ENCODE measurements at regions not wholly inside any gene's neighbourhood (a gene's known extent, or its start where the extent isn't known, plus 50 kb on each side); places are given as distances from the start of the nearest gene placed in this dataset.

- TF ChIP-seq CTCF (conservative IDR thresholded peaks at IDR 0.05; ENCODE audit: control insufficient read depth, insufficient read depth, low read depth, low read length): no peak
- DNase-seq (ENCODE audit: low read depth): no peak
- H3K4me3 ChIP-seq (ENCODE audit: control insufficient read depth, low read depth, low read length): no peak overlapping the region
Observed at GRCh38 chr13:106377931-106378662, 157.4 kb downstream of the EFNB2 start.

GRCh38 chr13:106377341-106377740 lies 158.1 kb downstream of the EFNB2 start:
- DNase-seq (ENCODE audit: low read depth): no peak
- H3K4me3 ChIP-seq (ENCODE audit: control insufficient read depth, low read depth, low read length): no peak overlapping the region
- TF ChIP-seq CTCF (conservative IDR thresholded peaks at IDR 0.05; ENCODE audit: control insufficient read depth, insufficient read depth, low read depth, low read length): no peak

- peak; percentile 98 for DNase-seq (ENCODE audit: low read depth)
- H3K4me3 ChIP-seq (ENCODE audit: control insufficient read depth, low read depth, low read length): peak overlapping the region; percentile 19
- peak; percentile 54 for TF ChIP-seq CTCF (conservative IDR thresholded peaks at IDR 0.05; ENCODE audit: control insufficient read depth, insufficient read depth, low read depth, low read length)
Observed at GRCh38 chr13:106376401-106377112, 158.9 kb downstream of the EFNB2 start.

- TF ChIP-seq CTCF (conservative IDR thresholded peaks at IDR 0.05; ENCODE audit: control insufficient read depth, insufficient read depth, low read depth, low read length): no peak
Observed at GRCh38 chr13:106375085-106375484, 160.4 kb downstream of the EFNB2 start.

GRCh38 chr13:106374631-106375030 lies 160.8 kb downstream of the EFNB2 start:
- TF ChIP-seq CTCF (conservative IDR thresholded peaks at IDR 0.05; ENCODE audit: control insufficient read depth, insufficient read depth, low read depth, low read length): no peak
- DNase-seq (ENCODE audit: low read depth): no peak
- no peak overlapping the region for H3K4me3 ChIP-seq (ENCODE audit: control insufficient read depth, low read depth, low read length)

More at GRCh38 chr13:106375085-106375484, 160.4 kb downstream of the EFNB2 start:
- H3K4me3 ChIP-seq (ENCODE audit: control insufficient read depth, low read depth, low read length): no peak overlapping the region
- DNase-seq (ENCODE audit: low read depth): no peak

- no peak for TF ChIP-seq CTCF (conservative IDR thresholded peaks at IDR 0.05; ENCODE audit: control insufficient read depth, insufficient read depth, low read depth, low read length)
- DNase-seq (ENCODE audit: low read depth): peak; percentile 90
- H3K4me3 ChIP-seq (ENCODE audit: control insufficient read depth, low read depth, low read length): no peak overlapping the region
Observed at GRCh38 chr13:106373989-106374572, 161.4 kb downstream of the EFNB2 start.
